H1 (cell line): ENCODE measurements at regions not wholly inside any gene's neighbourhood (a gene's known extent, or its start where the extent isn't known, plus 50 kb on each side); places are given as distances from the start of the nearest gene placed in this dataset.

ENCODE experiments used
- CTCF ChIA-PET: fragments of 300-600 bp; sonication (Branson Sonifier 250); formaldehyde crosslinking; loops from one replicate; lab custom pipeline; 2021; ENCODE audit not compliant: partially characterized antibody; lab: Charles Lee
- POLR2A ChIA-PET: fragments of 300-600 bp; sonication (Branson Sonifier 250); formaldehyde crosslinking; loops from one replicate; lab custom pipeline; 2021; ENCODE audit warnings: inconsistent platforms; ENCODE audit not compliant: partially characterized antibody; lab: Charles Lee
- DNase-seq, 2 experiments: peaks; one replicate each; pipeline versions ENCODE4 v3.0.0 to v3.0.0-alpha.2; 2010 to 2022; ENCODE audit warnings: low spot score in 2 of 2, low read depth in 1 of 2, mixed read lengths in 1 of 2
- FAIRE-seq: peaks from 2 replicates; lab custom pipeline; 2011; peaks lifted over from hg19 to GRCh38; lab: Jason Lieb, UNC
- H2AFZ ChIP-seq: 2 replicates; pipeline ENCODE4 v1.8.1; 2012; ENCODE audit warnings: low read length, inconsistent platforms
- H2AK5ac ChIP-seq: 2 replicates; pipeline ENCODE4 v1.6.1; 2013; ENCODE audit warnings: low read depth, low read length
- H2BK120ac ChIP-seq: replicated peaks from 2 replicates; pipeline ENCODE3; 2013; ENCODE audit warnings: low read depth, low read length, inconsistent platforms
- H2BK12ac ChIP-seq: 2 replicates; pipeline ENCODE4 v1.6.1; 2013; ENCODE audit warnings: low read depth, low read length
- H2BK15ac ChIP-seq: 2 replicates; pipeline ENCODE4 v1.6.1; 2013; ENCODE audit warnings: low read length
- H2BK20ac ChIP-seq: 2 replicates; pipeline ENCODE4 v1.6.1; 2013; ENCODE audit warnings: low read length
- H2BK5ac ChIP-seq: 2 replicates; pipeline ENCODE4 v1.6.1; 2013; ENCODE audit warnings: low read depth, low read length
- H3K14ac ChIP-seq: 2 replicates; pipeline ENCODE4 v1.6.1; 2013; ENCODE audit warnings: inconsistent platforms; ENCODE audit not compliant: insufficient read length
- H3K18ac ChIP-seq: 2 replicates; pipeline ENCODE4 v1.6.1; 2013; ENCODE audit warnings: low read length; ENCODE audit errors: extremely low read depth
- H3K23ac ChIP-seq: 2 replicates; pipeline ENCODE4 v1.6.1; 2013; ENCODE audit warnings: inconsistent platforms; ENCODE audit not compliant: insufficient read length
- H3K23me2 ChIP-seq: 2 replicates; pipeline ENCODE4 v1.6.1; 2013; ENCODE audit warnings: low read depth, low read length
- H3K27ac ChIP-seq: 2 replicates; pipeline ENCODE4 v1.6.1; 2011; ENCODE audit warnings: low read depth, low read length, inconsistent platforms
- H3K27me3 ChIP-seq, 4 experiments: replicated peaks in 1 of 4; 1 replicate in 1 of 4; 2 replicates in 3 of 4; pipeline versions ENCODE4 v1.6.1 to v1.8.1; 2011 to 2013; ENCODE audit warnings: low read length in 3 of 4, mild to moderate bottlenecking in 3 of 4, inconsistent platforms in 2 of 4, mixed read lengths in 2 of 4, moderate library complexity in 1 of 4; ENCODE audit not compliant: control insufficient read depth in 3 of 4, insufficient read depth in 3 of 4; ENCODE audit errors: extremely low read depth in 1 of 4
- H3K36me3 ChIP-seq, 4 experiments: 2 replicates each; pipeline versions ENCODE4 v1.6.1 to v1.8.1; 2011 to 2013; ENCODE audit warnings: mild to moderate bottlenecking in 4 of 4, low read length in 3 of 4, moderate library complexity in 2 of 4, control low read depth in 1 of 4, inconsistent platforms in 1 of 4; ENCODE audit not compliant: insufficient read depth in 4 of 4, control insufficient read depth in 2 of 4
- H3K4ac ChIP-seq: replicated peaks from 2 replicates; pipeline ENCODE3; 2013; ENCODE audit warnings: low read length, low read depth, mixed read lengths, inconsistent platforms; ENCODE audit not compliant: insufficient read length
- H3K4me1 ChIP-seq, 4 experiments: replicated peaks in 1 of 4; 1 replicate in 1 of 4; 2 replicates in 3 of 4; pipeline versions ENCODE4 v1.6.1 to v1.8.1; 2011 to 2013; ENCODE audit warnings: low read length in 3 of 4, inconsistent platforms in 2 of 4, mixed read lengths in 1 of 4; ENCODE audit not compliant: insufficient read depth in 4 of 4, control insufficient read depth in 3 of 4
- H3K4me2 ChIP-seq, 2 experiments: 2 replicates each; pipeline versions ENCODE4 v1.6.1 to v1.8.1; 2011 to 2013; ENCODE audit warnings: low read depth in 2 of 2, low read length in 2 of 2, control low read depth in 1 of 2, inconsistent platforms in 1 of 2, mild to moderate bottlenecking in 1 of 2; ENCODE audit not compliant: insufficient read depth in 1 of 2
- H3K4me3 ChIP-seq, 4 experiments: fragments of 200-600, 300-600 bp in 1 of 4; sonication (generic), shearing (Covaris generic), sonication (Bioruptor Twin) in 1 of 4; 2 replicates each; pipeline versions ENCODE4 v1.5.1 to v1.8.1; 2011 to 2016; ENCODE audit warnings: low read length in 4 of 4, low read depth in 3 of 4, control low read depth in 2 of 4, inconsistent platforms in 2 of 4, mild to moderate bottlenecking in 2 of 4, mixed read lengths in 1 of 4, moderate library complexity in 1 of 4; ENCODE audit not compliant: insufficient read depth in 2 of 4; ENCODE audit errors: extremely low read depth in 1 of 4
- H3K56ac ChIP-seq: replicated peaks from 2 replicates; pipeline ENCODE3; 2013; ENCODE audit warnings: low read depth, mild to moderate bottlenecking, mixed read lengths, low read length, inconsistent platforms; ENCODE audit not compliant: insufficient read length
- H3K79me1 ChIP-seq: 2 replicates; pipeline ENCODE4 v1.6.1; 2013; ENCODE audit warnings: low read depth, low read length, control low read depth
- H3K79me2 ChIP-seq, 2 experiments: 2 replicates each; pipeline versions ENCODE4 v1.6.1 to v1.8.1; 2012 to 2013; ENCODE audit warnings: low read length in 2 of 2, mild to moderate bottlenecking in 2 of 2, inconsistent platforms in 1 of 2; ENCODE audit not compliant: insufficient read depth in 2 of 2, control insufficient read depth in 1 of 2
- H3K9ac ChIP-seq, 4 experiments: replicated peaks in 1 of 4; 1 replicate in 1 of 4; 2 replicates in 3 of 4; pipeline versions ENCODE4 v1.6.1 to v1.8.1; 2011 to 2013; ENCODE audit warnings: low read depth in 3 of 4, low read length in 3 of 4, control low read depth in 2 of 4, mild to moderate bottlenecking in 2 of 4, moderate library complexity in 2 of 4, inconsistent platforms in 1 of 4; ENCODE audit errors: extremely low read depth in 1 of 4
- H3K9me3 ChIP-seq, 2 experiments: 2 replicates each; pipeline versions ENCODE4 v1.6.1 to v1.8.1; 2012 to 2013; ENCODE audit warnings: mild to moderate bottlenecking in 2 of 2, moderate library complexity in 2 of 2, control low read depth in 1 of 2, inconsistent platforms in 1 of 2, low read depth in 1 of 2, low read length in 1 of 2, mixed read lengths in 1 of 2; ENCODE audit not compliant: insufficient read depth in 2 of 2
- H4K20me1 ChIP-seq, 2 experiments: replicated peaks in 1 of 2; 2 replicates each; pipeline versions ENCODE3 to v1.8.1; 2011 to 2013; ENCODE audit warnings: inconsistent platforms in 2 of 2, low read length in 2 of 2, mild to moderate bottlenecking in 1 of 2; ENCODE audit not compliant: insufficient read depth in 2 of 2, control insufficient read depth in 1 of 2
- H4K5ac ChIP-seq: 2 replicates; pipeline ENCODE4 v1.6.1; 2013; ENCODE audit warnings: low read length, low read depth, mixed read lengths, inconsistent platforms; ENCODE audit not compliant: insufficient read length
- H4K8ac ChIP-seq: 2 replicates; pipeline ENCODE4 v1.8.0; 2013; ENCODE audit warnings: mild to moderate bottlenecking, moderate library complexity, low read length, inconsistent platforms; ENCODE audit not compliant: insufficient read depth; ENCODE audit errors: extremely low read depth
- H4K91ac ChIP-seq: replicated peaks from 2 replicates; pipeline ENCODE3; 2013; ENCODE audit warnings: low read length, mixed read lengths, inconsistent platforms; ENCODE audit not compliant: insufficient read length
- ATF3 ChIP-seq: IDR thresholded peaks from 2 replicates; pipeline ENCODE4 v1.6.1; 2011; ENCODE audit warnings: low read depth, mild to moderate bottlenecking, low read length; ENCODE audit not compliant: insufficient read depth
- BACH1 ChIP-seq: IDR thresholded peaks from 2 replicates; pipeline ENCODE4 v1.6.1; 2012; ENCODE audit warnings: low read length, improper control_type of control experiment
- E2F6 ChIP-seq: IDR thresholded peaks from 2 replicates; pipeline ENCODE4 v1.6.1; 2012; ENCODE audit warnings: inconsistent platforms
- EGR1 ChIP-seq: IDR thresholded peaks from 2 replicates; pipeline ENCODE4 v1.6.1; 2011; ENCODE audit warnings: low read depth, low read length, borderline replicate concordance
- EZH2 ChIP-seq: fragments of 200-600 bp; sonication (generic); IDR thresholded peaks from 2 replicates; pipeline ENCODE4 v1.7.1; 2012; ENCODE audit warnings: low read depth, mild to moderate bottlenecking, moderate library complexity, low read length, inconsistent platforms; ENCODE audit not compliant: severe bottlenecking
- MAFK ChIP-seq: IDR thresholded peaks from 2 replicates; pipeline ENCODE4 v1.6.1; 2012; ENCODE audit warnings: low read depth, mild to moderate bottlenecking, improper control_type of control experiment, low read length
- POLR2A ChIP-seq, 2 experiments: IDR thresholded peaks; 1 replicate in 1 of 2; 2 replicates in 1 of 2; pipeline ENCODE4 v1.6.1; 2011; ENCODE audit warnings: low read depth in 2 of 2, low read length in 2 of 2, mild to moderate bottlenecking in 2 of 2; ENCODE audit errors: control extremely low read depth in 1 of 2
- RAD21 ChIP-seq, 2 experiments: IDR thresholded peaks in 1 of 2; conservative IDR thresholded peaks in 1 of 2; 2 replicates each; pipeline ENCODE4 v1.6.1; 2011; ENCODE audit warnings: low read depth in 2 of 2, low read length in 2 of 2, improper control_type of control experiment in 1 of 2, inconsistent platforms in 1 of 2, mild to moderate bottlenecking in 1 of 2, moderate library complexity in 1 of 2
- SAP30 ChIP-seq: fragments of 300-600 bp; sonication (generic); IDR thresholded peaks from 2 replicates; pipeline ENCODE4 v1.7.1; 2012; ENCODE audit warnings: low read length, moderate library complexity, mild to moderate bottlenecking, inconsistent platforms; ENCODE audit not compliant: insufficient read depth, insufficient replicate concordance
- SIN3A ChIP-seq, 2 experiments: IDR thresholded peaks in 1 of 2; conservative IDR thresholded peaks in 1 of 2; 2 replicates each; pipeline ENCODE4 v1.6.1; 2011 to 2012; ENCODE audit warnings: low read length in 2 of 2, improper control_type of control experiment in 1 of 2, low read depth in 1 of 2, mild to moderate bottlenecking in 1 of 2
- SIRT6 ChIP-seq: IDR thresholded peaks from one replicate; pipeline ENCODE4 v1.7.1; 2012; ENCODE audit warnings: low read length, inconsistent platforms
- SRF ChIP-seq: IDR thresholded peaks from 2 replicates; pipeline ENCODE4 v1.6.1; 2011; ENCODE audit warnings: mild to moderate bottlenecking, low read depth, low read length, moderate library complexity
- TCF12 ChIP-seq: IDR thresholded peaks from 2 replicates; pipeline ENCODE4 v1.6.1; 2011; ENCODE audit warnings: low read depth, mild to moderate bottlenecking, low read length
- YY1 ChIP-seq: IDR thresholded peaks from 2 replicates; pipeline ENCODE4 v1.6.1; 2011; ENCODE audit warnings: low read depth, mild to moderate bottlenecking, low read length
- WGBS, 2 experiments: shearing (Covaris generic) in 1 of 2; methylation state at CpG; one replicate each; pipeline versions ENCODE4 v1.1.6 to v1.1.7; 2013 to 2015; ENCODE audit warnings: low lambda C conversion rate in 2 of 2, mixed read lengths in 2 of 2, inconsistent platforms in 1 of 2, low coverage in 1 of 2, missing lambda C conversion rate in 1 of 2; ENCODE audit not compliant: insufficient replicate concordance in 2 of 2, insufficient coverage in 1 of 2, insufficient read length in 1 of 2; ENCODE audit errors: extremely low coverage in 1 of 2, missing lambda C conversion rate in 1 of 2; 5-methylcytosine and 5-hydroxymethylcytosine counted together

GRCh38 chr13:80515296-80515695, 174.4 kb upstream of the SPRY2 start:
- Histone ChIP-seq H3K4ac (no peak overlapping the region), H3K4me3 (no peak overlapping the region), H2BK5ac (no peak overlapping the region), H4K8ac (no peak overlapping the region), H4K5ac (no peak overlapping the region), H2AFZ (no peak overlapping the region), H3K27ac (no peak overlapping the region), H2BK12ac (no peak overlapping the region), H3K79me2 (no peaks in the 10 kb centered on the region), H2BK15ac (no peak overlapping the region), H3K23me2 (no peaks in the 10 kb centered on the region), H2BK20ac (no peak overlapping the region), H3K23ac (no peak overlapping the region), H3K14ac (no peak overlapping the region), H2BK120ac (no peak overlapping the region), H3K36me3 (no peaks in the 10 kb centered on the region), H3K79me1 (no peaks in the 10 kb centered on the region), H3K4me2 (no peak overlapping the region), H3K18ac (no peak overlapping the region), H4K91ac (no peak overlapping the region), H2AK5ac (no peak overlapping the region), H3K27me3 (peaks cover 0 to 1% (median 0%) of the 10 kb centered on the region in 4 experiments; a peak in 1 of 7 replicates), H3K56ac (no peak overlapping the region), H4K20me1 (no peaks in the 10 kb centered on the region), H3K9ac (no peak overlapping the region), H3K9me3 (peaks cover 9 to 18% of the 10 kb centered on the region in 2 experiments), H3K4me1 (no peaks in the 10 kb centered on the region)
- ChIA-PET CTCF (no interaction called here), POLR2A (no interaction called here)
- FAIRE-seq (no peak), DNase-seq (no peak)
- WGBS, 2 experiments, result 92% methylated on average over 4 of the region's 4 CpGs; no CpG with 5 or more reads in 1 of the 2 experiments
- TF ChIP-seq BACH1 (no peak), EZH2 (no peak), E2F6 (no peak), YY1 (no peak), MAFK (no peak), RAD21 (IDR thresholded peaks at IDR 0.05 in 1 of 2, conservative IDR thresholded peaks at IDR 0.05 in 1 of 2; ENCODE audit: low read depth in 2 of 2, low read length in 2 of 2) (no peak), SIRT6 (no peak), POLR2A (IDR thresholded peaks at IDR 0.05; ENCODE audit: control extremely low read depth in 1 of 2, low read depth in 2 of 2, low read length in 2 of 2) (no peak), SAP30 (no peak), SIN3A (conservative IDR thresholded peaks at IDR 0.05 in 1 of 2, IDR thresholded peaks at IDR 0.05 in 1 of 2; ENCODE audit: low read depth in 1 of 2, low read length in 2 of 2) (no peak), EGR1 (no peak), ATF3 (no peak), SRF (no peak), TCF12 (no peak)
